Muscle layer of colon (tissue), 2 donors: ENCODE measurements at regions not wholly inside any gene's neighbourhood (a gene's known extent, or its start where the extent isn't known, plus 50 kb on each side); places are given as distances from the start of the nearest gene placed in this dataset.

Experiments
- H3K27ac ChIP-seq: one replicate; pipeline ENCODE4 v1.7.0; 2013; ENCODE audit warnings: low read depth, mild to moderate bottlenecking, low read length, moderate library complexity
- H3K27me3 ChIP-seq, 2 donors: one replicate each; pipeline ENCODE4 v1.7.0; 2013; ENCODE audit warnings: low read length in 2 of 2, mild to moderate bottlenecking in 2 of 2; ENCODE audit not compliant: insufficient read depth in 2 of 2, control insufficient read depth in 1 of 2
- H3K36me3 ChIP-seq: one replicate; pipeline ENCODE4 v1.7.0; 2013; ENCODE audit warnings: mild to moderate bottlenecking, low read length; ENCODE audit not compliant: insufficient read depth
- H3K4me1 ChIP-seq: one replicate; pipeline ENCODE4 v1.7.0; 2013; ENCODE audit warnings: mild to moderate bottlenecking, low read length; ENCODE audit not compliant: insufficient read depth
- H3K4me3 ChIP-seq, 2 donors: one replicate each; pipeline ENCODE4 v1.7.0; 2013; ENCODE audit warnings: low read length in 2 of 2, low read depth in 1 of 2, mild to moderate bottlenecking in 1 of 2, moderate library complexity in 1 of 2
- H3K9ac ChIP-seq: one replicate; pipeline ENCODE4 v1.7.0; 2013; ENCODE audit warnings: low read length
- H3K9me3 ChIP-seq: one replicate; pipeline ENCODE4 v1.7.0; 2013; ENCODE audit warnings: mild to moderate bottlenecking, low read length
- donor health status: abdominal sarcoma.
- donor health status: Adenocarcinoma of cecum.

DNA sequence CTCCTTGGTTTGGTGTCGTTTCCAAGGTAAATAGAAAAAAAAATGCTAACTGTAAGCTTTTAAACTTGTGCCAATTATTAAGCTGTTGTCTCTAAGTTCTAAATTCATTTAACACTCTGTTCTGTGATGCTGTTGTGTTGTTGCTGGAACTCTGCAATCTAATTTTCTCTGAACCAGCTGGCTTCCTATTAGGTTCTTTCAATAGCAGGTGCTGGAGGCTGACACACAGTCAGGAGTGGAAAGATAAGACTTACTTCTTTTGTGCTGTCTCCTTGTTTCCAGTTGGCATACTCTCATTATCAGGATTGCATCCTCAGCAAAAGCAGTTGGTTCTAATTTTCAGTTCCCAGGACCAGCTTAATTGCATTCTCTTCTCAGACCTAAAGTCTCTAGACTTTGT lies 1252.6 kb upstream of the NUDT12 start:
- Histone ChIP-seq H3K9ac (no peak overlapping the region), H3K36me3 (no peaks in the 10 kb centered on the region), H3K4me3 (no peak overlapping the region), H3K9me3 (no peaks in the 10 kb centered on the region), H3K27me3 (no peaks in the 10 kb centered on the region), H3K4me1 (no peaks in the 10 kb centered on the region), H3K27ac (no peak overlapping the region)

DNA sequence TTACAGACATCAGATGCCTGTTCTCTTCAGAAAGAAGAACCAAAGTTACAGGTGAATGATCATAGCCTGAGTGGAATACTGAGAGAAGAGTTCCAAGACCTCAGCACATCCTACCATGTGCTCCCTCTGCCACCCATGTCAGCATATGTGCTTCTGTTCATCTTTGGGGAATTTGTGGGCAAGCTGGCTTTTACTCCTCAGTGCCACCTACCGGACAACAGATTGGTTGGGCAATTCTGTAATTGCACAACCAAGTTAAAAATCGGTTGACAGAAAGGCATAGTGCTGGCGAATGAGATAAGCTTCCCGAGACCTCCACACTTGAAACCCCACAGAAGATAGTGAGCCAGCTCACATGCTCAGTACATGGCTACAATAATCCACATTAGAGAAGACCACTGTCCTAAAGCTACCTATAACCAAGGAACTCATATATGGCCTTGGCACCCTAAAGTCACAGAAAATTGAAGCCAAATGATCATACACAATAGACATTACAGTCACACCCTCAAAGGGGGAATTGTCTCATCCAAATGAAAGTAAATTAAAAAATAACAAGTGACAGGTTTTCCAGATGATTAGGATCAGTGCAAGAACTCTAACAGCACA lies 1238.0 kb upstream of the NUDT12 start:
- no peak overlapping the region for H3K4me3 ChIP-seq
- no peak overlapping the region for H3K27ac ChIP-seq
- H3K9me3 ChIP-seq: no peaks in the 10 kb centered on the region
- no peaks in the 10 kb centered on the region for H3K27me3 ChIP-seq
- no peaks in the 10 kb centered on the region for H3K4me1 ChIP-seq
- no peaks in the 10 kb centered on the region for H3K36me3 ChIP-seq
- H3K9ac ChIP-seq: no peak overlapping the region

DNA sequence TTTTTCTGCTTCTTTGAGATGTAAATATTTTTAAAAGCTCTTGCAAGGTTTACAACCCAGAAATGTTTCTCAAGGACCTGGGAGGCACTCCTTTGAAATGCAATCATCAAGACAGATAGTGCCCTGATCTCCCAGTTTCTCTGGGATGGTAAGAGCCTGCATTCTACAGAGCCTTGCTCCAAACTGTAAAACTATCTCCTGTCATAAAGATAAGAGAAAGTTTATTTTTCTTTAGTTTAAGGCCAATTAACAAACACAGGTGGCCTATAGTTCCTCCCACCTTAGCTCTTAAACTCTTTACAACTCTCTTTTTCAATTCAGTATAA lies 1231.1 kb upstream of the NUDT12 start:
- Histone ChIP-seq H3K36me3 (no peaks in the 10 kb centered on the region), H3K4me1 (no peaks in the 10 kb centered on the region), H3K9me3 (no peaks in the 10 kb centered on the region), H3K27ac (no peak overlapping the region), H3K27me3 (no peaks in the 10 kb centered on the region), H3K4me3 (no peak overlapping the region), H3K9ac (no peak overlapping the region)

DNA sequence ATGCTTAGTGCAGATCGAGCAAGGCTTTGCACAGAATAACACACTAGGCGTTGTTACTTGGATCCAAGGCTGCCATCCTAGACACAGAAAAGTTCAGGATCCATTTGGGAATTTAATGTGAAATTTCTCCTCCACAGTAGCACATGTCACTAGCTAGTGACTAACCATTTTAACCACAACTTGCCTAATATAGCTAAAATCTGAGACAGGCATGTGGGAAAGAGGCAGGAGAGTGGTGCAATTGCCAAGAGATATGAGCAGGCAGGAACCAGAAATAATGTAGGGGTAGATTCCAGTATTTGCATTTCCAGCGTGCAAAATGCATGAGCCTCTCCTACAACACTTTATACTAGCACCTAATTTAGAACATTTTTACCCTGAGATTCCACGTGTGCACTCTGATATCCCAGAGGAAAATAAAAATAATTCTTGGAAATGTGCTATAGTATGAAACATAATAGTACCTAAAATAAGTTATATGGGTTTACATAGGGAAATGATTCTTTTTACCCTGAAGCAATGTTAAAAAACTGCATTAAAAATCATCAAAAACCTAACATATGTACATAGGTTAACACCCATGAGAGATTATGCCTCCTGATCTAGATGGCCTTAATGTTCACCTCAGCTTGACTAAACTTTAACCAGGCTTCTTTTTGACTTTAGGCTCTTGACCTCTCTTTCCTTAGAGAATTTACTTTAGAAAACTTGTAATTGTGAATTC lies 1230.6 kb upstream of the NUDT12 start:
- Histone ChIP-seq H3K27ac (no peak overlapping the region), H3K27me3 (no peaks in the 10 kb centered on the region), H3K36me3 (no peaks in the 10 kb centered on the region)

DNA sequence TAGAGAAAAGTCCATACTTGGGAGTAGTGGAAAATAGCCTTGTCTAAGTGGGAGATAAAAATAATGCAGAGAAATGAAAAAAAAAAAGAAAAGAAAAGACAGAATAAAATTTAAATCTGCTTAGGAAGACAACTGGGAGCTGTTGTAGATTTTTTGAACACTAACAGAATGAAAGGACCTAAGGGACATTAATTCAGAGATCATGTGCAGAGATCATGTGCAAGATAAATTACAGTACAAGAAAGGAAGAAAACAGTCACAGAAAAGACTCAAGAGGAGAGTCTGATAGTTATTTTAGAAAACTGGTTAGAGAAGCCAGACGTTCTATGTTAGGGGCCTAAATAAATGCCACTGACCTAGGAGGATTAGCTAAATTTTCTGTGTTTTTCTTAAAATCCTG lies 1226.8 kb upstream of the NUDT12 start:
- no peaks in the 10 kb centered on the region for H3K4me1 ChIP-seq
- no peak overlapping the region for H3K4me3 ChIP-seq
- H3K27ac ChIP-seq: no peak overlapping the region
- H3K9ac ChIP-seq: no peak overlapping the region
- H3K9me3 ChIP-seq: no peaks in the 10 kb centered on the region
- no peaks in the 10 kb centered on the region for H3K36me3 ChIP-seq
- H3K27me3 ChIP-seq: no peaks in the 10 kb centered on the region

More for the DNA sequence above, 1230.6 kb upstream of the NUDT12 start:
- H3K9me3 ChIP-seq: no peaks in the 10 kb centered on the region
- no peak overlapping the region for H3K9ac ChIP-seq
- no peak overlapping the region for H3K4me3 ChIP-seq
- H3K4me1 ChIP-seq: no peaks in the 10 kb centered on the region

DNA sequence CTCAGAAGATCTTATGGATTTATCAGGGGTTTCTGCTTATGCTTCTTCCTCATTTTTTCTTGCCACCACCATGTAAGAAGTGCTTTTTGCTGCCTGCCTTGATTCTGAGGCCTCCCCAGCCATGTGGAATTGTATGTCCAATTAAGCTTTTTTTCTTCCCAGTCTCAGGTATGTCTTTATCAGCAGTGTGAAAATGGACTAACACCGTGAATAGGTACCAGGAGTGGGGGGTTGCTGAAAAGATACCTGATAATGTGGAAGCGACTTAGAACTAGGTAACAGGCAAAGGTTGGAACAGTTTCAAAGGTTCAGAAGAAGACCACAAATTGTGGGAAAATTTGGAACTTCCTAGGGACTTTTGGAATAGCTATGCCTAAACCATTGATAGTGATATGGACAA lies 1222.5 kb upstream of the NUDT12 start:
- H3K4me3 ChIP-seq: no peak overlapping the region
- H3K27ac ChIP-seq: no peak overlapping the region
- H3K9me3 ChIP-seq: no peaks in the 10 kb centered on the region
- H3K27me3 ChIP-seq: no peaks in the 10 kb centered on the region
- H3K36me3 ChIP-seq: no peaks in the 10 kb centered on the region
- no peak overlapping the region for H3K9ac ChIP-seq
- no peaks in the 10 kb centered on the region for H3K4me1 ChIP-seq

DNA sequence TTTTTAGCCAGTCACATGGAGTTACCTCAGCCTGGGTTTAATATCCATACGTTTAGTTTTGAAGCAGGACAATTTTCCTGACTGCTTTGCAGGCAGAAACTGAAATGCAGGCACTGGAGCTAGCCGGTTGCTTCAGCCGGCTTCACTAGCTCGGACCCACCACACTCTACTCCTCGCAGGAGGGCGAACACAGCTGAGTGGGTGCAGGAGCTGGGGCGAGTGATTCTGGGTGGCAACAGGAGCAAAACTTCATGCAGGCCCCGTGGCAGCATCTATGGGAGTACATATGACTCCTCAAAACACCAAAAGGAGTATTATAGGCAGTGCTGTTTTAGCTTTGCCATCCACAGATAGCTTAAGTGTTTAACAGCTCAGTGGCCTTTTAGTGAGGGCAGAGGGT lies 1211.8 kb upstream of the NUDT12 start:
- H3K4me3 ChIP-seq: no peak overlapping the region
- no peaks in the 10 kb centered on the region for H3K9me3 ChIP-seq
- H3K4me1 ChIP-seq: no peaks in the 10 kb centered on the region
- H3K27ac ChIP-seq: no peak overlapping the region
- H3K36me3 ChIP-seq: no peaks in the 10 kb centered on the region
- no peak overlapping the region for H3K9ac ChIP-seq
- no peaks in the 10 kb centered on the region for H3K27me3 ChIP-seq

DNA sequence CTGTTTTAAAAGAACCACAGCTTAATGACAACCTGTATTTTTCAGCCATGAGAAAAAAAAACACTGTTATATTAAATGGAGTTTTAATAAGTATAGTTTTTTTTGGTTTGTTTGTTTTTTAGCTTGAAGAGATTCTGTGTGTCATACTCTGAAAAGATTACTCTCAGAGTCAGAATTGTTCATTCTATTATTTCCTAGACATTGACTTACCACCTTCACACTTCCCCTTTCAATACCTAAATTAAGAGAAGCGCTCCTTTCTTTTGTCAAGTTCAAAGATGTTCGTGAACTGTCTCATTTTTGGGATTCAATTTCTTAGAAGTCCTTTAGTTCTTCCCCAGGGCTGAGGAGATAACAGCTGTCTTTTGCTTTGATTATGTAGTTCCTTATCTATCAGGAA lies 1201.6 kb upstream of the NUDT12 start:
- Histone ChIP-seq H3K9me3 (no peaks in the 10 kb centered on the region), H3K36me3 (no peaks in the 10 kb centered on the region), H3K27ac (no peak overlapping the region), H3K4me3 (no peak overlapping the region), H3K27me3 (no peaks in the 10 kb centered on the region), H3K9ac (no peak overlapping the region), H3K4me1 (no peaks in the 10 kb centered on the region)

DNA sequence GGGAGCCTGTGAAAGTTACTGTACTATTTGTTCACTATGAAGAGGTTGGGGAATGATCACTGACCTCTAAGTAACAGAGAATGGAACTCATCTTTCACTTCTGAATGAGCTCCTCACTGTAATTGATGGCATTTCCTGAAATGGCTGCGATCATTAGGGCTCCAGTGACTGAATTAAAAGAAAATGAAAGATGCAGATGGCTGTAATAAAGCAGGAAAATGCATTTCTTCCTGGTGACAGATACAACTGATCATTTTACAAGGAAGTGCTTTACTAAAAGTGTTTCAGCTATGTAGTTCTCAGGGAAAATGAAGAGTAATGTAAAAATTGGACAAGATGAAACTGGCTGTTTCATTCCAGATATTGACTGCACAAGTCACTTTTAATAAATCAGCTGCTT lies 1200.6 kb upstream of the NUDT12 start:
- Histone ChIP-seq H3K27me3 (no peaks in the 10 kb centered on the region), H3K4me3 (no peak overlapping the region), H3K36me3 (no peaks in the 10 kb centered on the region), H3K4me1 (no peaks in the 10 kb centered on the region), H3K9me3 (no peaks in the 10 kb centered on the region), H3K9ac (no peak overlapping the region), H3K27ac (no peak overlapping the region)

DNA sequence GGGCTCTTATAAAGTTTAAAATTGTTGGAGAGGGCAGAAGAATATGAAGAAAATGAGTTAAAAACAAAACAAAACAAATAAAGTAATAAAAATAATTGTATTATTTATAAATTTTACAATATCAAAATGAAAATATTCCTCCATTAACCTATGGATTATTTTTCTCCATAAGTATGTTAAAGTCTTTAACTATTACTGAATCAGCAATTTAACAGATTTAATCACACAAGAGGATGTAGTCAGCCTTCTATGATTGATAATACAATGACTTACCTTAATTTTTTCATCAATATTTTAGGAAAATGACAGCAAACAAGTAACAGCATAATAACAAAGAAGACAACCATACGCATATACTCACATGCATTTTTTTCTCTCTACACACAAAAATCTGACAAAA lies 1195.3 kb upstream of the NUDT12 start:
- no peak overlapping the region for H3K27ac ChIP-seq
- H3K4me1 ChIP-seq: no peaks in the 10 kb centered on the region
- H3K9ac ChIP-seq: no peak overlapping the region
- H3K9me3 ChIP-seq: no peaks in the 10 kb centered on the region
- H3K27me3 ChIP-seq: no peaks in the 10 kb centered on the region
- no peak overlapping the region for H3K4me3 ChIP-seq
- H3K36me3 ChIP-seq: no peaks in the 10 kb centered on the region

DNA sequence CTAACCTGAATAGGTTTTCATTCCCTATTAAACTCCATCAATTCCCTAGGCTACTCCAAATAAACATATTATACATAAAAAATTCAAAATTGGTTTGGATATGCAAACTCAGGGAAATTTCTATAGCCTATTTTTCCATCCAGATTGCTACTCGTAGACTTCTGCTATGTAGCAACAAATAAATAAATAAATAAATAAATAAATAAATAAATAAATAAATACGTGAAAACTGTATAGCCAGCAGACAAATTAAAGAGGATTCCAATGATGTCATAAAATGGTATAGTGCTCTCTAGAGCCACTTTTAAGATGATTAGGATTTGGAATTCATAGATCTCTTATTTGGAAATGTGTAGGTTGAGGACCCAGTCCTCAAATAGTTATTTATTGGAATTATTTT lies 1193.2 kb upstream of the NUDT12 start:
- Histone ChIP-seq H3K9me3 (no peaks in the 10 kb centered on the region), H3K27ac (no peak overlapping the region), H3K36me3 (no peaks in the 10 kb centered on the region), H3K9ac (no peak overlapping the region), H3K4me1 (no peaks in the 10 kb centered on the region), H3K4me3 (no peak overlapping the region), H3K27me3 (no peaks in the 10 kb centered on the region)

DNA sequence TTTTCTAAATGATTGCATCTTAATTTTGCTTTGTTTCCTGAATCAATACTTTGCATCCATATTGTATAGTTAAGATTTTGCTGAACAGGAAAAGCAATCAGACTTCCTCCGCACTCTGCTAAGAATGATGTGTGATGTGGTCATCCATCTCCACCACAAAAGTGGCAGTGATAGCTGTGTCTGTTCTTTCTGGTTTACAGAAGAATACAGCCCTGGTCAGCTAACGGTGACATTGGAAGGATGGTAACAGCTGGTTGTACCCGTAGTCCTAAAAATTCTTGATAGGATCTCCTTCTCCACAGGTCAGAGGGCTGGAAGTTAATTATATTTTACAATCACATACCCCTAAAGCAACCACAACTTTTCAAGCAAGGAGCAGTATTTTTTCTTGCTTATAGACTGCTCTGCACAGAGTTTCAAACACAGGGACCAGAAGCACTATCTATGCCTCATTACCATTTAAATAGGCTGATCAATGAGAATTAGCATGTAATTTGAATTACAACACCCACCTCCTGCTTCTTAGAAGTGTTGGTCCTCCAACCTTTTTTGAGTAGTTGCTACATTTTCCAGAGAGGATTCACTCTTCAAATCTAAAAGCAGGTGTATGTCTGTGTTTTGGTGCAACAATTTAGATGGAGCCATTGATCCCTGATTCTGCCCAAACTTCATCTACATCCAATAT lies 1191.9 kb upstream of the NUDT12 start:
- Histone ChIP-seq H3K9me3 (no peaks in the 10 kb centered on the region), H3K9ac (no peak overlapping the region), H3K4me1 (no peaks in the 10 kb centered on the region), H3K4me3 (no peak overlapping the region), H3K27ac (no peak overlapping the region), H3K36me3 (no peaks in the 10 kb centered on the region), H3K27me3 (no peaks in the 10 kb centered on the region)
